ENCODE measurements at regions not wholly inside any gene's neighbourhood (a gene's known extent, or its start where the extent isn't known, plus 50 kb on each side); places are given as distances from the start of the nearest gene placed in this dataset.

GRCh38 chr12:67741270-67741669 lies 92.7 kb downstream of the DYRK2 start:
- intact Hi-C loops (cut with DNase I): no loop called here
- DNase-seq: no peak
- no peaks in the 10 kb centered on the region for H3K4me1 ChIP-seq (ENCODE audit: insufficient read depth)
- H3K27ac ChIP-seq: no peak overlapping the region
- H3K36me3 ChIP-seq: no peaks in the 10 kb centered on the region
- no peaks in the 10 kb centered on the region for H3K9me3 ChIP-seq
- WGBS, 3 donors: 82 to 90% (median 87%) methylated on average over 3 of the region's 3 CpGs
- TF ChIP-seq EP300 (IDR thresholded peaks at IDR 0.05) (no peak), POLR2A (IDR thresholded peaks at IDR 0.05) (no peak), CTCF (IDR thresholded peaks at IDR 0.05) (no peak)
- H3K4me3 ChIP-seq: no peak overlapping the region
- H3K27me3 ChIP-seq: no peaks in the 10 kb centered on the region

- WGBS, 3 donors: 40 to 46% (median 42%) methylated on average over 1 of the region's 1 CpG
- Histone ChIP-seq H3K27ac (no peak overlapping the region), H3K27me3 (no peaks in the 10 kb centered on the region), H3K4me1 (ENCODE audit: insufficient read depth) (no peaks in the 10 kb centered on the region), H3K36me3 (no peaks in the 10 kb centered on the region), H3K4me3 (no peak overlapping the region), H3K9me3 (no peaks in the 10 kb centered on the region)
- intact Hi-C loops (cut with DNase I): no loop called here
- DNase-seq: no peak
- TF ChIP-seq POLR2A (IDR thresholded peaks at IDR 0.05): no peak
- TF ChIP-seq EP300 (IDR thresholded peaks at IDR 0.05): no peak
- TF ChIP-seq CTCF (IDR thresholded peaks at IDR 0.05): no peak
Observed at GRCh38 chr12:67742461-67742860, 93.9 kb downstream of the DYRK2 start.

GRCh38 chr12:67747869-67748742 lies 99.6 kb downstream of the DYRK2 start:
- intact Hi-C loops (cut with DNase I): no loop called here
- no peaks in the 10 kb centered on the region for H3K4me1 ChIP-seq (ENCODE audit: insufficient read depth)
- H3K4me3 ChIP-seq: no peak overlapping the region
- DNase-seq: no peak
- TF ChIP-seq POLR2A (IDR thresholded peaks at IDR 0.05) (no peak), EP300 (IDR thresholded peaks at IDR 0.05) (no peak), CTCF (IDR thresholded peaks at IDR 0.05) (no peak)
- H3K27ac ChIP-seq: no peak overlapping the region
- no peaks in the 10 kb centered on the region for H3K36me3 ChIP-seq
- WGBS, 3 donors: 83 to 89% (median 88%) methylated on average over 2 of the region's 2 CpGs
- H3K27me3 ChIP-seq: no peaks in the 10 kb centered on the region
- no peaks in the 10 kb centered on the region for H3K9me3 ChIP-seq

GRCh38 chr12:67748743-67749040 lies 100.1 kb downstream of the DYRK2 start:
- Histone ChIP-seq H3K4me1 (ENCODE audit: insufficient read depth) (no peaks in the 10 kb centered on the region), H3K27me3 (no peaks in the 10 kb centered on the region), H3K27ac (no peak overlapping the region), H3K36me3 (no peaks in the 10 kb centered on the region), H3K4me3 (no peak overlapping the region), H3K9me3 (no peaks in the 10 kb centered on the region)
- intact Hi-C loops (cut with DNase I): no loop called here
- no peak for DNase-seq
- WGBS, 3 donors: 92 to 97% (median 94%) methylated on average over 1 of the region's 1 CpG
- TF ChIP-seq POLR2A (IDR thresholded peaks at IDR 0.05): no peak
- TF ChIP-seq CTCF (IDR thresholded peaks at IDR 0.05): no peak
- no peak for TF ChIP-seq EP300 (IDR thresholded peaks at IDR 0.05)

Measured in ovary (tissue), 7 donors.